ENCODE measurements at regions not wholly inside any gene's neighbourhood (a gene's known extent, or its start where the extent isn't known, plus 50 kb on each side); places are given as distances from the start of the nearest gene placed in this dataset.

DNA sequence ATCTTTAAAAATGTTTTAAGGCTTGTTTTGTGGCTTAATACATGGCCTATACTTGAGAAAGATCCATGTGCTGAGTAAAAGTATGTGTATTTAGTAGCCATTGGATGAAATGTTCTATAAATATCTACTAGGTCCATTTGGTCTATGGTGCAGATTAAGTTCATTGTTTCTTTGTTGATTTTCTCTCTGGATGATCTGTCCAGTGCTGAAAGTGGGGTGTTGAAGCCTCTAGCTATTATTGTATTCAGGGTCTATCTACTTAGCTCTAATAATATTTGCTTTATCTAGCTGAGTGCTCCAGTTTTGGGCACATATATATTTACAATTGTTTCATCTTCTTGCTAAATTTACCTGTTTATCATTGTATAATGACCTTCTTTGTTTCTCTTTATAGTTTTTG lies 272.2 kb upstream of the NR4A3 start:
- no peak overlapping the region for H3K4me3 Mint-ChIP-seq
- DNase-seq: no peak
- H3K79me1 ChIP-seq (ENCODE audit: insufficient read depth, low read depth, low read length, poor library complexity, severe bottlenecking): no peaks in the 10 kb centered on the region
- no peaks in the 10 kb centered on the region for H3K23me2 ChIP-seq (ENCODE audit: insufficient read length, low read depth, low read length, poor library complexity, severe bottlenecking)
- H3T11ph ChIP-seq (ENCODE audit: low read length): no peak overlapping the region
- no peak overlapping the region for H2AFZ ChIP-seq (ENCODE audit: low read length)
- no peaks in the 10 kb centered on the region for H3K79me2 ChIP-seq (ENCODE audit: insufficient read depth, low read length)
- no peaks in the 10 kb centered on the region for H3K4me1 Mint-ChIP-seq
- no peak overlapping the region for H2BK20ac ChIP-seq (ENCODE audit: low read depth, low read length, poor library complexity, severe bottlenecking)
- H2BK12ac ChIP-seq (ENCODE audit: insufficient read length, low read depth, low read length): no peak overlapping the region
- no peak overlapping the region for H4K91ac ChIP-seq (ENCODE audit: insufficient read length, low read depth, low read length)
- H4K8ac ChIP-seq (replicated peaks; ENCODE audit: insufficient read length, low read depth, low read length): no peak overlapping the region
- no peaks in the 10 kb centered on the region for H3K4me1 ChIP-seq (ENCODE audit: insufficient read depth, low read length)
- H3K56ac ChIP-seq (ENCODE audit: insufficient read length, low read depth, low read length): no peak overlapping the region
- H3K27me3 ChIP-seq (ENCODE audit: insufficient read depth, low read length): no peaks in the 10 kb centered on the region
- H3K9me3 Mint-ChIP-seq: no peaks in the 10 kb centered on the region
- no peak overlapping the region for H2BK5ac ChIP-seq (ENCODE audit: insufficient read length, low read length)
- H3K27ac ChIP-seq (ENCODE audit: insufficient read length, low read depth, low read length): no peak overlapping the region
- H3K4me2 ChIP-seq (ENCODE audit: insufficient read depth, insufficient read length, low read length): no peak overlapping the region
- no peak overlapping the region for H2AK5ac ChIP-seq (ENCODE audit: insufficient read length, low read length)
- H3K18ac ChIP-seq (ENCODE audit: insufficient read length, low read depth, low read length): no peak overlapping the region
- H3K36me3 Mint-ChIP-seq (ENCODE audit: insufficient read depth in 1 of 3, low read depth in 3 of 3): no peaks in the 10 kb centered on the region
- no peaks in the 10 kb centered on the region for H3K9me3 ChIP-seq (ENCODE audit: control insufficient read depth, low read depth, low read length)
- H3K23ac ChIP-seq (ENCODE audit: insufficient read length, low read depth, low read length): no peak overlapping the region
- no peak overlapping the region for H3K4ac ChIP-seq (ENCODE audit: low read depth, low read length)
- no peak overlapping the region for H2BK120ac ChIP-seq (ENCODE audit: low read depth, low read length, poor library complexity, severe bottlenecking)
- no peak overlapping the region for H4K5ac ChIP-seq (ENCODE audit: insufficient read length, low read depth, low read length)
- H4K20me1 ChIP-seq (ENCODE audit: control insufficient read depth, insufficient read depth, insufficient read length): no peaks in the 10 kb centered on the region
- no peak overlapping the region for H2BK15ac ChIP-seq (ENCODE audit: low read depth, low read length)
- no peak overlapping the region for H3K9ac ChIP-seq (ENCODE audit: extremely low read depth, insufficient read length, low read length)
- peaks cover under 1% of the 10 kb centered on the region; the same call in 1 of the 2 replicates for H3K27me3 Mint-ChIP-seq (ENCODE audit: low read depth)
- no peak overlapping the region for H3K14ac ChIP-seq (ENCODE audit: insufficient read depth, low read length)
- no peak overlapping the region for H3K27ac Mint-ChIP-seq
- TF ChIP-seq, protein P1, sequence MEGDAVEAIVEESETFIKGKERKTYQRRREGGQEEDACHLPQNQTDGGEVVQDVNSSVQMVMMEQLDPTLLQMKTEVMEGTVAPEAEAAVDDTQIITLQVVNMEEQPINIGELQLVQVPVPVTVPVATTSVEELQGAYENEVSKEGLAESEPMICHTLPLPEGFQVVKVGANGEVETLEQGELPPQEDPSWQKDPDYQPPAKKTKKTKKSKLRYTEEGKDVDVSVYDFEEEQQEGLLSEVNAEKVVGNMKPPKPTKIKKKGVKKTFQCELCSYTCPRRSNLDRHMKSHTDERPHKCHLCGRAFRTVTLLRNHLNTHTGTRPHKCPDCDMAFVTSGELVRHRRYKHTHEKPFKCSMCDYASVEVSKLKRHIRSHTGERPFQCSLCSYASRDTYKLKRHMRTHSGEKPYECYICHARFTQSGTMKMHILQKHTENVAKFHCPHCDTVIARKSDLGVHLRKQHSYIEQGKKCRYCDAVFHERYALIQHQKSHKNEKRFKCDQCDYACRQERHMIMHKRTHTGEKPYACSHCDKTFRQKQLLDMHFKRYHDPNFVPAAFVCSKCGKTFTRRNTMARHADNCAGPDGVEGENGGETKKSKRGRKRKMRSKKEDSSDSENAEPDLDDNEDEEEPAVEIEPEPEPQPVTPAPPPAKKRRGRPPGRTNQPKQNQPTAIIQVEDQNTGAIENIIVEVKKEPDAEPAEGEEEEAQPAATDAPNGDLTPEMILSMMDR (conservative IDR thresholded peaks at IDR 0.05): no peak
